HCT116 (cell line): ENCODE measurements at regions not wholly inside any gene's neighbourhood (a gene's known extent, or its start where the extent isn't known, plus 50 kb on each side); places are given as distances from the start of the nearest gene placed in this dataset.
"Not testable (repeated sequence)": the region's sequence is repeated elsewhere in the genome, so short reads cannot be mapped to it uniquely, and the experiment has no call there.

Experiments
- ATAC-seq: fragments of 200-7000 bp; cut with Tn5 transposase; 2 replicates; pipeline ENCODE4 v1.9.1; 2020; ENCODE audit warnings: mild to moderate bottlenecking, moderate library complexity
- BruUV-seq: library from RNA; stranded (reverse); fragments of 400-500 nt; replicated peaks from 2 replicates; lab custom pipeline; 2021; lab: Mats Ljungman, UMichigan
- CTCF ChIA-PET: fragments of 300-600 bp; sonication (Branson Sonifier 250); formaldehyde crosslinking; loops from one replicate; lab custom pipeline; 2021; ENCODE audit warnings: antibody characterized with exemption; lab: Charles Lee
- POLR2A ChIA-PET: fragments of 300-600, 350-600 bp; sonication (Branson Sonifier 250); formaldehyde crosslinking; loops from one replicate; lab custom pipeline; 2021; ENCODE audit warnings: antibody characterized with exemption; lab: Charles Lee
- RAD21 ChIA-PET, 2 experiments: fragments of 300-600 bp; sonication (Branson Sonifier 250); formaldehyde crosslinking; loops; one replicate each; lab custom pipeline; 2023; ENCODE audit warnings: low total read pairs in 2 of 2; ENCODE audit not compliant: uncharacterized antibody in 2 of 2, unreplicated experiment in 2 of 2, low non-redundant PET in 1 of 2; lab: Charles Lee
- DNase-seq: peaks from one replicate; pipeline ENCODE4 v3.0.0-alpha.2; 2010; ENCODE audit warnings: low read depth, low spot score
- H2AFZ ChIP-seq: fragments of 200-600 bp; shearing (Covaris generic), sonication (generic); 2 replicates; pipeline ENCODE4 v1.6.1; 2017; ENCODE audit warnings: low read depth, mixed run types, mixed read lengths, antibody characterized with exemption, low read length; ENCODE audit not compliant: poor library complexity, severe bottlenecking
- H3K27ac ChIP-seq: 2 replicates; pipeline ENCODE4 v1.5.1; 2012; ENCODE audit warnings: low read depth, low read length
- H3K27me3 ChIP-seq: fragments of 200-600 bp; sonication (generic); 2 replicates; pipeline ENCODE4 v1.6.1; 2016; ENCODE audit warnings: mixed run types, low read length, mixed read lengths; ENCODE audit not compliant: insufficient read depth
- H3K36me3 ChIP-seq, 2 experiments: fragments of 200-500 bp in 1 of 2; fragments of 200-600 bp in 1 of 2; sonication (Bioruptor generic) in 1 of 2; sonication (generic) in 1 of 2; 2 replicates each; pipeline versions ENCODE4 v1.5.1 to v1.6.1; 2014 to 2016; ENCODE audit warnings: low read length in 2 of 2, inconsistent platforms in 1 of 2, mixed read lengths in 1 of 2, mixed run types in 1 of 2; ENCODE audit not compliant: insufficient read depth in 2 of 2, control insufficient read depth in 1 of 2
- H3K4me1 ChIP-seq, 2 experiments: fragments of 200-600 bp in 1 of 2; sonication (generic) in 1 of 2; 2 replicates each; pipeline versions ENCODE4 v1.5.1 to v1.6.1; 2012 to 2017; ENCODE audit warnings: low read length in 2 of 2, inconsistent platforms in 1 of 2, mild to moderate bottlenecking in 1 of 2, mixed read lengths in 1 of 2, mixed run types in 1 of 2, moderate library complexity in 1 of 2; ENCODE audit not compliant: insufficient read depth in 2 of 2, control insufficient read depth in 1 of 2
- H3K4me2 ChIP-seq: fragments of 200-600 bp; sonication (generic); 2 replicates; pipeline ENCODE4 v1.6.1; 2017; ENCODE audit warnings: mixed run types, low read length, mixed read lengths
- H3K4me3 ChIP-seq, 2 experiments: fragments of 200-600 bp in 1 of 2; sonication (generic) in 1 of 2; replicated peaks in 1 of 2; 2 replicates each; pipeline ENCODE4 v1.5.1; 2011 to 2016; ENCODE audit warnings: low read length in 2 of 2, control low read depth in 1 of 2, low read depth in 1 of 2, mild to moderate bottlenecking in 1 of 2, mixed read lengths in 1 of 2, mixed run types in 1 of 2
- H3K79me2 ChIP-seq: fragments of 200-600 bp; sonication (generic); 2 replicates; pipeline ENCODE4 v1.6.1; 2017; ENCODE audit warnings: mild to moderate bottlenecking, mixed run types, low read length, moderate library complexity, mixed read lengths; ENCODE audit not compliant: insufficient read depth
- H3K9ac ChIP-seq: fragments of 200-600 bp; sonication (generic); 2 replicates; pipeline ENCODE4 v1.6.1; 2016; ENCODE audit warnings: low read length, mixed read lengths
- H3K9me2 ChIP-seq: fragments of 200-600 bp; sonication (generic), shearing (Covaris generic); 2 replicates; pipeline ENCODE4 v1.6.1; 2017; ENCODE audit warnings: mixed run types, mild to moderate bottlenecking, moderate library complexity; ENCODE audit not compliant: insufficient read depth
- H3K9me3 ChIP-seq, 2 experiments: fragments of 200-500 bp in 1 of 2; fragments of 200-600 bp in 1 of 2; sonication (Bioruptor generic) in 1 of 2; sonication (generic) in 1 of 2; 2 replicates each; pipeline ENCODE4 v1.6.1; 2014 to 2017; ENCODE audit warnings: low read length in 2 of 2, mixed read lengths in 2 of 2, inconsistent platforms in 1 of 2, low read depth in 1 of 2, mild to moderate bottlenecking in 1 of 2, mixed run types in 1 of 2, moderate library complexity in 1 of 2; ENCODE audit not compliant: control insufficient read depth in 1 of 2, insufficient read depth in 1 of 2
- H4K20me1 ChIP-seq: fragments of 200-600 bp; sonication (generic), shearing (Covaris generic); 2 replicates; pipeline ENCODE4 v1.6.1; 2017; ENCODE audit warnings: mixed run types, mild to moderate bottlenecking, moderate library complexity; ENCODE audit not compliant: insufficient read depth
- CTCF ChIP-seq, 3 experiments: fragments of 200-600 bp in 1 of 3; sonication (generic) in 1 of 3; IDR thresholded peaks in 2 of 3; conservative IDR thresholded peaks in 1 of 3; 2 replicates each; pipeline ENCODE4 v1.5.1; 2012 to 2017; ENCODE audit warnings: low read depth in 2 of 3, low read length in 2 of 3, antibody characterized with exemption in 1 of 3, borderline replicate concordance in 1 of 3, control low read depth in 1 of 3, mild to moderate bottlenecking in 1 of 3, mixed read lengths in 1 of 3, mixed run types in 1 of 3, moderate library complexity in 1 of 3; ENCODE audit not compliant: insufficient read depth in 1 of 3
- MAX ChIP-seq: IDR thresholded peaks from 2 replicates; pipeline ENCODE4 v1.6.1; 2012
- POLR2A ChIP-seq: IDR thresholded peaks from 2 replicates; pipeline ENCODE4 v1.7.0; 2011; ENCODE audit warnings: borderline replicate concordance; ENCODE audit not compliant: insufficient read depth, insufficient read length; ENCODE audit errors: extremely low read depth
- POLR2AphosphoS5 ChIP-seq: IDR thresholded peaks from 2 replicates; pipeline ENCODE4 v1.6.1; 2011; ENCODE audit warnings: mild to moderate bottlenecking, low read depth, low read length, moderate library complexity
- SP1 ChIP-seq: IDR thresholded peaks from 2 replicates; pipeline ENCODE4 v1.6.1; 2012; ENCODE audit warnings: low read depth
- YY1 ChIP-seq: IDR thresholded peaks from 2 replicates; pipeline ENCODE4 v1.6.1; 2011; ENCODE audit warnings: low read length, low read depth, moderate library complexity, mild to moderate bottlenecking; ENCODE audit not compliant: insufficient replicate concordance; ENCODE audit errors: extremely low read depth
- intact Hi-C: fragments of 100-400 bp; cut with micrococcal nuclease; formaldehyde crosslinking; loops from 2 replicates; pipeline ENCODE4 v1.10.0; 2022

GRCh38 chr2:38239452-38239851 is 137.6 kb downstream of the ATL2 start:
- H2AFZ ChIP-seq, result no peak overlapping the region
- BruUV-seq, result no TSS peak
- H3K36me3 ChIP-seq, result no peaks in the 10 kb centered on the region
- no peaks in the 10 kb centered on the region for H4K20me1 ChIP-seq
- CTCF ChIA-PET, result no interaction called here
- intact Hi-C loops, result no loop called here
- RAD21 ChIA-PET, result no interaction called here
- no peak for ATAC-seq
- H3K79me2 ChIP-seq, result no peaks in the 10 kb centered on the region
- H3K9ac ChIP-seq, result no peak overlapping the region
- H3K27me3 ChIP-seq, result no peaks in the 10 kb centered on the region
- no peaks in the 10 kb centered on the region for H3K4me1 ChIP-seq
- H3K9me2 ChIP-seq, result no peaks in the 10 kb centered on the region
- POLR2A ChIA-PET, result no interaction called here
- H3K9me3 ChIP-seq, result no peaks in the 10 kb centered on the region
- TF ChIP-seq YY1, result no peak
- TF ChIP-seq MAX, result no peak
- TF ChIP-seq CTCF (IDR thresholded peaks at IDR 0.05 in 2 of 3, conservative IDR thresholded peaks at IDR 0.05 in 1 of 3; ENCODE audit: borderline replicate concordance in 1 of 3, insufficient read depth in 1 of 3, low read depth in 2 of 3, low read length in 2 of 3), result no peak
- no peak for TF ChIP-seq POLR2A
- TF ChIP-seq POLR2AphosphoS5, result no peak
- no peak for TF ChIP-seq SP1
- no peak overlapping the region for H3K4me2 ChIP-seq
- no peak overlapping the region for H3K27ac ChIP-seq
- DNase-seq, result no peak
- H3K4me3 ChIP-seq, result no peak overlapping the region

- DNase-seq, H3K4me1 ChIP-seq, H3K27ac ChIP-seq, CTCF ChIA-PET, H3K4me3 ChIP-seq, H3K4me2 ChIP-seq, H3K9me2 ChIP-seq, BruUV-seq, H2AFZ ChIP-seq, POLR2A ChIA-PET, H3K36me3 ChIP-seq, H3K27me3 ChIP-seq, H4K20me1 ChIP-seq, H3K9ac ChIP-seq, H3K79me2 ChIP-seq, RAD21 ChIA-PET, ATAC-seq, H3K9me3 ChIP-seq, intact Hi-C loops: not testable (repeated sequence)
Measured at GRCh38 chr2:38238705-38239104, 138.4 kb downstream of the ATL2 start.
